K562 (cell line): ENCODE measurements at regions not wholly inside any gene's neighbourhood (a gene's known extent, or its start where the extent isn't known, plus 50 kb on each side); places are given as distances from the start of the nearest gene placed in this dataset.

ENCODE experiments used
- ATAC-seq: fragments of 200-7000 bp; cut with Tn5 transposase; 3 replicates; pipeline ENCODE4 v1.9.1; 2020; ENCODE audit warnings: moderate library complexity
- BruUV-seq: library from RNA; stranded (reverse); fragments of 400-500 nt; replicated peaks from 2 replicates; lab custom pipeline; 2021; lab: Mats Ljungman, UMichigan
- CTCF ChIA-PET: fragments of 300-600 bp; formaldehyde crosslinking; extraction: SDS; loops from one replicate; lab custom pipeline; 2021; ENCODE audit warnings: low intra/inter-chr PET ratio; lab: Yijun Ruan, JAX
- POLR2A ChIA-PET: fragments of 300-600, 350-650 bp; sonication (Branson Sonifier 250); formaldehyde crosslinking; extraction: SDS; loops from one replicate; lab custom pipeline; 2021; ENCODE audit warnings: antibody characterized with exemption, inconsistent platforms; lab: Yijun Ruan, JAX
- DNase-seq, 4 experiments: peaks; one replicate each; pipeline versions ENCODE4 v3.0.0 to v3.0.0-alpha.2; 2011 to 2018; ENCODE audit warnings: low spot score in 3 of 4, mixed read lengths in 3 of 4; ENCODE audit errors: extremely low read depth in 1 of 4
- FAIRE-seq: peaks from 2 replicates; lab custom pipeline; 2011; peaks lifted over from hg19 to GRCh38; lab: Jason Lieb, UNC
- H2AFZ ChIP-seq: 2 replicates; pipeline ENCODE4 v1.6.0; 2011; ENCODE audit warnings: low read depth, low read length, control low read depth, inconsistent platforms
- H3K27ac ChIP-seq: fragments of 200-600 bp; 3 replicates; pipeline ENCODE4 v1.8.0; 2011; ENCODE audit warnings: low read depth, mild to moderate bottlenecking, control low read depth, inconsistent platforms, low read length, moderate library complexity, mixed read lengths; ENCODE audit errors: extremely low read depth
- H3K27me3 ChIP-seq, 2 experiments: fragments of 300-600 bp in 1 of 2; 2 replicates in 1 of 2; 3 replicates in 1 of 2; pipeline versions ENCODE4 v1.6.0 to v1.8.0; 2011; ENCODE audit warnings: inconsistent platforms in 2 of 2, low read length in 2 of 2, mild to moderate bottlenecking in 1 of 2, mixed read lengths in 1 of 2, moderate library complexity in 1 of 2; ENCODE audit not compliant: control insufficient read depth in 2 of 2, insufficient read depth in 2 of 2
- H3K36me3 ChIP-seq: fragments of 300-600 bp; 3 replicates; pipeline ENCODE4 v1.8.0; 2011; ENCODE audit warnings: mild to moderate bottlenecking, low read length, inconsistent platforms; ENCODE audit not compliant: control insufficient read depth, insufficient read depth
- H3K4me1 ChIP-seq, 2 experiments: fragments of 200-600 bp in 1 of 2; replicated peaks in 1 of 2; 2 replicates in 1 of 2; 3 replicates in 1 of 2; pipeline versions ENCODE4 v1.5.1 to v1.8.0; 2011; ENCODE audit warnings: inconsistent platforms in 2 of 2, low read length in 2 of 2, mild to moderate bottlenecking in 1 of 2, mixed read lengths in 1 of 2, moderate library complexity in 1 of 2; ENCODE audit not compliant: control insufficient read depth in 2 of 2, insufficient read depth in 2 of 2
- H3K4me2 ChIP-seq: 2 replicates; pipeline ENCODE4 v1.6.1; 2011; ENCODE audit warnings: low read length, control low read depth, inconsistent platforms, mixed read lengths; ENCODE audit not compliant: insufficient read depth
- H3K4me3 ChIP-seq: fragments of 200-600 bp; sonication (generic), shearing (Covaris generic); 2 replicates; pipeline ENCODE4 v1.5.1; 2016; ENCODE audit warnings: control low read depth, inconsistent platforms
- H3K79me2 ChIP-seq: fragments of 200-600 bp; 3 replicates; pipeline ENCODE4 v1.8.0; 2011; ENCODE audit warnings: low read length, inconsistent platforms; ENCODE audit not compliant: control insufficient read depth, insufficient read depth
- H3K9ac ChIP-seq, 2 experiments: 2 replicates each; pipeline versions ENCODE4 v1.6.0 to v1.6.1; 2011; ENCODE audit warnings: low read depth in 2 of 2, low read length in 2 of 2, control low read depth in 1 of 2, inconsistent platforms in 1 of 2, mild to moderate bottlenecking in 1 of 2, mixed read lengths in 1 of 2; ENCODE audit not compliant: insufficient read depth in 1 of 2
- H3K9me1 ChIP-seq: one replicate; pipeline ENCODE4 v1.6.0; 2011; ENCODE audit warnings: inconsistent platforms, mild to moderate bottlenecking, low read length, moderate library complexity; ENCODE audit not compliant: control insufficient read depth, insufficient read depth
- H3K9me3 ChIP-seq: replicated peaks from 2 replicates; pipeline ENCODE4 v1.5.1; 2011; ENCODE audit warnings: low read depth, low read length, inconsistent platforms; ENCODE audit not compliant: control insufficient read depth, insufficient read depth
- H4K20me1 ChIP-seq: replicated peaks from 2 replicates; pipeline ENCODE4 v1.6.1; 2011; ENCODE audit warnings: low read length, inconsistent platforms, mixed read lengths; ENCODE audit not compliant: control insufficient read depth, insufficient read depth
- C11orf30 ChIP-seq: fragments of 450-650 bp; IDR thresholded peaks from 2 replicates; pipeline ENCODE4 v1.6.1; 2016; ENCODE audit warnings: low read depth, mild to moderate bottlenecking
- CAMTA2 ChIP-seq: fragments of 250-450 bp; sonication (Bioruptor Pico); conservative IDR thresholded peaks from 2 replicates; pipeline ENCODE4 v1.5.1; 2022
- ELF1 ChIP-seq: fragments of 200-800 bp; sonication (Bioruptor generic); IDR thresholded peaks from 2 replicates; pipeline ENCODE4 v1.6.1; 2016; ENCODE audit warnings: missing genetic modification characterization, missing compliant biosample characterization
- GATAD2B ChIP-seq: fragments of 450-650 bp; IDR thresholded peaks from 2 replicates; pipeline ENCODE4 v1.6.1; 2017; ENCODE audit warnings: mild to moderate bottlenecking, borderline replicate concordance
- HLTF ChIP-seq: fragments of 450-650 bp; IDR thresholded peaks from 2 replicates; pipeline ENCODE4 v1.6.1; 2016
- ILF3 ChIP-seq: fragments of 450-650 bp; IDR thresholded peaks from 2 replicates; pipeline ENCODE4 v1.6.1; 2018; ENCODE audit warnings: antibody characterized with exemption, mild to moderate bottlenecking, moderate library complexity, borderline replicate concordance
- NFE2 ChIP-seq: IDR thresholded peaks from 2 replicates; pipeline ENCODE4 v1.6.1; 2014; ENCODE audit warnings: antibody characterized with exemption, low read depth
- NR0B1 ChIP-seq: fragments of 450-650 bp; IDR thresholded peaks from one replicate; pipeline ENCODE4 v1.6.1; 2018; ENCODE audit warnings: mild to moderate bottlenecking, moderate library complexity; ENCODE audit not compliant: partially characterized antibody
- POLR2B ChIP-seq: fragments of 450-650 bp; IDR thresholded peaks from 2 replicates; pipeline ENCODE4 v1.6.1; 2018; ENCODE audit warnings: low read depth; ENCODE audit not compliant: partially characterized antibody
- SAP30 ChIP-seq: fragments of 200-600 bp; sonication (generic); IDR thresholded peaks from 2 replicates; pipeline ENCODE4 v1.6.1; 2012; ENCODE audit warnings: borderline replicate concordance, low read depth, mild to moderate bottlenecking, moderate library complexity, low read length, control low read depth, inconsistent platforms; ENCODE audit not compliant: insufficient read depth, poor library complexity, severe bottlenecking
- SIN3B ChIP-seq: fragments of 450-650 bp; IDR thresholded peaks from 2 replicates; pipeline ENCODE4 v1.6.1; 2017; ENCODE audit warnings: low read depth, mild to moderate bottlenecking, moderate library complexity
- SNIP1 ChIP-seq: fragments of 450-650 bp; IDR thresholded peaks from 2 replicates; pipeline ENCODE4 v1.7.1; 2017; ENCODE audit warnings: low read depth, mild to moderate bottlenecking
- SRSF3 ChIP-seq: fragments of 200-400 bp; formaldehyde crosslinking; IDR thresholded peaks from 2 replicates; pipeline ENCODE4 v1.6.1; 2016; ENCODE audit warnings: mild to moderate bottlenecking, low read length, moderate library complexity; ENCODE audit not compliant: insufficient read depth
- STAG1 ChIP-seq: sonication (generic); formaldehyde crosslinking; IDR thresholded peaks from 2 replicates; pipeline ENCODE4 v1.5.0; 2020; ENCODE audit warnings: missing genetic modification reagents, borderline replicate concordance
- ZBTB17 ChIP-seq: fragments of 450-650 bp; formaldehyde crosslinking; IDR thresholded peaks from 2 replicates; pipeline ENCODE4 v1.4.0; 2020; ENCODE audit warnings: mild to moderate bottlenecking
- ZNF24 ChIP-seq: fragments of 450-650 bp; IDR thresholded peaks from 2 replicates; pipeline ENCODE4 v1.6.1; 2016
- WGBS: fragments of 100-300 bp; shearing (Covaris generic); methylation state at CpG from one replicate; pipeline ENCODE4 v1.1.6; 2016; ENCODE audit warnings: low coverage, mixed read lengths; ENCODE audit not compliant: insufficient coverage; ENCODE audit errors: missing lambda C conversion rate; 5-methylcytosine and 5-hydroxymethylcytosine counted together
- in situ Hi-C: fragments of 300-500 bp; cut with MboI; formaldehyde crosslinking; loops from 4 replicates; pipeline ENCODE4 v1.15.0; 2018; ENCODE audit warnings: inconsistent platforms, mixed read lengths
- intact Hi-C: fragments of 100-400 bp; cut with micrococcal nuclease; formaldehyde crosslinking; loops from 2 replicates; pipeline ENCODE4 v1.14.2; 2022
- TF ChIP-seq, protein P1 (sequence below): sonication (generic); formaldehyde crosslinking; IDR thresholded peaks from 2 replicates; pipeline ENCODE4 v1.4.0; 2020; ENCODE audit warnings: mild to moderate bottlenecking, missing genetic modification reagents

GRCh38 chr4:42712854-42713253, 55.9 kb upstream of the ATP8A1 start:
- CTCF ChIA-PET = no interaction called here
- Histone ChIP-seq H2AFZ (no peak overlapping the region), H3K4me1 (no peaks in the 10 kb centered on the region), H3K4me3 (no peak overlapping the region), H3K9me3 (no peaks in the 10 kb centered on the region), H3K79me2 (no peaks in the 10 kb centered on the region), H3K9me1 (no peaks in the 10 kb centered on the region), H3K27me3 (no peaks in the 10 kb centered on the region), H3K27ac (no peak overlapping the region), H4K20me1 (no peaks in the 10 kb centered on the region), H3K4me2 (no peak overlapping the region), H3K9ac (no peak overlapping the region), H3K36me3 (no peaks in the 10 kb centered on the region)
- 3% methylated on average over 2 of the region's 2 CpGs for WGBS
- no TSS peak for BruUV-seq
- no peak for DNase-seq
- ATAC-seq = no peak
- intact Hi-C loops (no loop called here), in situ Hi-C loops (no loop called here)
- POLR2A ChIA-PET = no interaction called here
- no peak for FAIRE-seq
- TF ChIP-seq, protein P1, sequence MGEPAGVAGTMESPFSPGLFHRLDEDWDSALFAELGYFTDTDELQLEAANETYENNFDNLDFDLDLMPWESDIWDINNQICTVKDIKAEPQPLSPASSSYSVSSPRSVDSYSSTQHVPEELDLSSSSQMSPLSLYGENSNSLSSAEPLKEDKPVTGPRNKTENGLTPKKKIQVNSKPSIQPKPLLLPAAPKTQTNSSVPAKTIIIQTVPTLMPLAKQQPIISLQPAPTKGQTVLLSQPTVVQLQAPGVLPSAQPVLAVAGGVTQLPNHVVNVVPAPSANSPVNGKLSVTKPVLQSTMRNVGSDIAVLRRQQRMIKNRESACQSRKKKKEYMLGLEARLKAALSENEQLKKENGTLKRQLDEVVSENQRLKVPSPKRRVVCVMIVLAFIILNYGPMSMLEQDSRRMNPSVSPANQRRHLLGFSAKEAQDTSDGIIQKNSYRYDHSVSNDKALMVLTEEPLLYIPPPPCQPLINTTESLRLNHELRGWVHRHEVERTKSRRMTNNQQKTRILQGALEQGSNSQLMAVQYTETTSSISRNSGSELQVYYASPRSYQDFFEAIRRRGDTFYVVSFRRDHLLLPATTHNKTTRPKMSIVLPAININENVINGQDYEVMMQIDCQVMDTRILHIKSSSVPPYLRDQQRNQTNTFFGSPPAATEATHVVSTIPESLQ (CRISPR knock-in tag) = no peak
- TF ChIP-seq GATAD2B (no peak), HLTF (no peak), ZBTB17 (no peak), C11orf30 (no peak), ELF1 (no peak), SAP30 (no peak), SIN3B (no peak), CAMTA2 (CRISPR knock-in tag) (no peak), ILF3 (no peak), ZNF24 (no peak), SNIP1 (no peak), NR0B1 (no peak), POLR2B (no peak), STAG1 (no peak), NFE2 (no peak), SRSF3 (no peak)
- TF ChIP-seq, all 486 proteins: peak for 0
